ENCODE measurements at regions not wholly inside any gene's neighbourhood (a gene's known extent, or its start where the extent isn't known, plus 50 kb on each side); places are given as distances from the start of the nearest gene placed in this dataset.
"Not testable (repeated sequence)": the region's sequence is repeated elsewhere in the genome, so short reads cannot be mapped to it uniquely, and the experiment has no call there.

DNA sequence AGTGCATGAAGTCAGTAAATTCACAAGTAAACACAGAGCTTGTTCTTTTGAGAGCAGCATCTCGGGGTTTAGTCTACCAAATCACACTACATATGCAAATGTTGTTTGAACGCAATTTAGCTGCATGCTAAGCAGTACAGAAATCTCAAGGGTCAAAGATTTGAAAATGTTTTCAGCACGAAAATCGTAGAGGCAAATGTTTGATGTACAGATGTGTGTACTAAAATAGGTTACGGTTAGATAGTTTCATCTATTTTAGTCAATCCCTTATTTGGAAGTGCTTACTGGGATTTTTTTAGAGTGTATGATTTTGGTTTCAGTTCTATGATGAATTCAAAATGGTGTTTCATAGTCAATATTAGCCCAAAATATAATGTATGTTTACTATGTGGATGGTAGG, 1928.2 kb upstream of the TENM3 start:
- TF ChIP-seq FOXP2 (optimal IDR thresholded peaks at IDR 0.05; ENCODE audit: control extremely low read depth, extremely low read length, insufficient read depth) = no peak
- Histone ChIP-seq H3K9me3 (ENCODE audit: low read depth, low read length) (no peaks in the 10 kb centered on the region), H3K27ac (no peak overlapping the region)

DNA sequence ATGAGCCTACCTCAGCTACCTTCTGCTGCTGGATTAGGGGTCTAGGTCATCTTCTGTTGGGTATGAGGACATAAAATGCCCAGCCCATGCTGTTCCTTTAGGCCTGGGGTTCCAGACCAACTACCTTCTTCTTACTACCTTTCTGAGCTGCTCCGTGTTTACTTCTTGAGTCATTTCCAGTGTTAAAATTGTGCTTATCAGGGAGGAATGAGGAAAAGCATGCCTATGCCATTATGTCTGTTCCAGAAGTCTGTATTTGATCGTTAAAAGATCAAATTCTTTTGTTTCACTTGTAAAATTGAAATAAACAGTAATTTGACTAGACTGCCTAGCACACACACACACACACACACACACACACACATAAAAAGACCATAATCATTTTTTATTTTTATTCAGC, 1912.7 kb upstream of the TENM3 start:
- Histone ChIP-seq H3K27ac (no peak overlapping the region), H3K36me3 (ENCODE audit: insufficient read depth, low read length) (no peaks in the 10 kb centered on the region), H3K4me3 (no peak overlapping the region), H3K9me3 (ENCODE audit: low read depth, low read length) (no peaks in the 10 kb centered on the region), H3K9ac (ENCODE audit: insufficient read length) (no peak overlapping the region)
- TF ChIP-seq EZH2 (IDR thresholded peaks at IDR 0.05) (no peak), POLR2AphosphoS5 (IDR thresholded peaks at IDR 0.05; ENCODE audit: borderline replicate concordance, low read depth, low read length) (no peak)
- no peak for DNase-seq (ENCODE audit: low read depth, low spot score)

More for the DNA sequence above, 1928.2 kb upstream of the TENM3 start:
- H3K36me3 ChIP-seq (ENCODE audit: insufficient read depth, low read length) = no peaks in the 10 kb centered on the region
- DNase-seq (ENCODE audit: low read depth, low spot score) = no peak
- H3K4me3 ChIP-seq = no peak overlapping the region
- H3K9ac ChIP-seq (ENCODE audit: insufficient read length) = no peak overlapping the region

DNA sequence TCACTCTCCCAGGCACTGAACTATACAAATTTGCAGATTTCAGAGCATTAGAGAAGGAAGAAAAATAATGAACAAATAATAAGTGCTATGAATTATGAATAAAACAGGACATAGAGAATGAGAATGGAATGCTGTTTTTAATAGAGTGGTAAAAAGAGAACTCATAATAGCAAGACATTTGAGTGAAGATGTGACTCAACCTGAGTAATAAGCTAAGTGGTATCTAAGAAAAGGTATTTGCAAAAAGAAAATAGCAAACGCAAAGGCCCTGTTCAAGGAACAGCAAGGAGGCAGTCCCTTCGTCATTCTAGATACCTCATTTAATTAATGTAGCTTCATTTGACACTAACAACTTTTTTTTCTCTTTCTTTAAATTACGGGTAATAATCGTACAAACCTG, 1910.0 kb upstream of the TENM3 start:
- Histone ChIP-seq H3K9me3 (ENCODE audit: low read depth, low read length) (no peaks in the 10 kb centered on the region), H3K9ac (ENCODE audit: insufficient read length) (no peak overlapping the region), H3K27ac (no peak overlapping the region), H3K36me3 (ENCODE audit: insufficient read depth, low read length) (no peaks in the 10 kb centered on the region), H3K4me3 (no peak overlapping the region)
- no peak for TF ChIP-seq FOXP2 (optimal IDR thresholded peaks at IDR 0.05; ENCODE audit: control extremely low read depth, extremely low read length, insufficient read depth)
- TF ChIP-seq EZH2 (IDR thresholded peaks at IDR 0.05) = no peak
- no peak for TF ChIP-seq POLR2AphosphoS5 (IDR thresholded peaks at IDR 0.05; ENCODE audit: borderline replicate concordance, low read depth, low read length)
- no peak for DNase-seq (ENCODE audit: low read depth, low spot score)

GRCh38 chr4:180335566-180335965, 1907.6 kb upstream of the TENM3 start:
- no peak for DNase-seq (ENCODE audit: low read depth, low spot score)
- no peak overlapping the region for H3K9ac ChIP-seq (ENCODE audit: insufficient read length)
- TF ChIP-seq EZH2 (IDR thresholded peaks at IDR 0.05) = no peak
- H3K36me3 ChIP-seq (ENCODE audit: insufficient read depth, low read length) = no peaks in the 10 kb centered on the region
- H3K27ac ChIP-seq = no peak overlapping the region
- no peaks in the 10 kb centered on the region for H3K9me3 ChIP-seq (ENCODE audit: low read depth, low read length)
- no peak overlapping the region for H3K4me3 ChIP-seq

DNA sequence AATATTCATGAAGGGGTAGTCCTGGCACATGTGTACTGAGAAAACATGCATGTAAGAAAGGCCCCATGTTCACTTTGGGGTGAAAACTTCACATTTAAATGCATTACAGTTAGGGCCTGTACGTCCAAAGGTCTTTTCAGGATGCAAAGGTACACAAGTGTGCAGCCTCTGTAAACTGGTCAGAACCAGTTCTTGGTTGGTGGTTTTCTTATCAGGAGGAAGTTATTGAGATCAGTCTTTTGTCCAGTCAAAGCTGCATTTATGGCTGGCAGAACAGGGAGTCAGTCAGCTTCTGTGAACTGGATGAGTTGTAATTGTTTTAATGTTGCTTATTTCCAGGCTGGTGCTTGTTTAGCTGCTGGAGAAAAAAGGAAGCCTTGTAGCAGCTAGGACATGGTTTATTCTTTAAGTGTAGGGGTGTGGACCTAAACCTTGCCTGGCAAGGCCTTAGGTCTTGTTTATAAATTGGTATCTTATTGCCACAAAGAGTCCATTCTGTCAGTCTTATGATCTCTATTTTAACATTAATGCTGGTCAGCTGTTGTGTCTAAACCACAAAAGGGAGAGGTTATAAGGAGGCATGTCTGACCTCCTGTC, 1906.6 kb upstream of the TENM3 start:
- Histone ChIP-seq H3K9me3 (ENCODE audit: low read depth, low read length) (no peaks in the 10 kb centered on the region), H3K27ac (no peak overlapping the region), H3K9ac (ENCODE audit: insufficient read length) (no peak overlapping the region), H3K36me3 (ENCODE audit: insufficient read depth, low read length) (no peaks in the 10 kb centered on the region), H3K4me3 (no peak overlapping the region)
- no peak for TF ChIP-seq FOXP2 (optimal IDR thresholded peaks at IDR 0.05; ENCODE audit: control extremely low read depth, extremely low read length, insufficient read depth)
- TF ChIP-seq POLR2AphosphoS5 (IDR thresholded peaks at IDR 0.05; ENCODE audit: borderline replicate concordance, low read depth, low read length) = no peak
- TF ChIP-seq EZH2 (IDR thresholded peaks at IDR 0.05) = no peak
- no peak for DNase-seq (ENCODE audit: low read depth, low spot score)

GRCh38 chr4:180341926-180342325, 1901.3 kb upstream of the TENM3 start:
- H3K36me3 ChIP-seq (ENCODE audit: insufficient read depth, low read length) = no peaks in the 10 kb centered on the region
- H3K9ac ChIP-seq (ENCODE audit: insufficient read length) = no peak overlapping the region
- no peaks in the 10 kb centered on the region for H3K9me3 ChIP-seq (ENCODE audit: low read depth, low read length)
- DNase-seq (ENCODE audit: low read depth, low spot score) = no peak
- H3K4me3 ChIP-seq = no peak overlapping the region
- TF ChIP-seq FOXP2 (optimal IDR thresholded peaks at IDR 0.05; ENCODE audit: control extremely low read depth, extremely low read length, insufficient read depth) = no peak
- H3K27ac ChIP-seq = no peak overlapping the region

GRCh38 chr4:180350901-180351300, 1892.3 kb upstream of the TENM3 start:
- H3K9me3 ChIP-seq (ENCODE audit: low read depth, low read length) = no peaks in the 10 kb centered on the region
- no peak overlapping the region for H3K9ac ChIP-seq (ENCODE audit: insufficient read length)
- no peak overlapping the region for H3K4me3 ChIP-seq
- TF ChIP-seq FOXP2 (optimal IDR thresholded peaks at IDR 0.05; ENCODE audit: control extremely low read depth, extremely low read length, insufficient read depth) (no peak), EZH2 (IDR thresholded peaks at IDR 0.05) (no peak), POLR2AphosphoS5 (IDR thresholded peaks at IDR 0.05; ENCODE audit: borderline replicate concordance, low read depth, low read length) (no peak)
- no peak overlapping the region for H3K27ac ChIP-seq
- no peaks in the 10 kb centered on the region for H3K36me3 ChIP-seq (ENCODE audit: insufficient read depth, low read length)
- DNase-seq (ENCODE audit: low read depth, low spot score) = no peak

DNA sequence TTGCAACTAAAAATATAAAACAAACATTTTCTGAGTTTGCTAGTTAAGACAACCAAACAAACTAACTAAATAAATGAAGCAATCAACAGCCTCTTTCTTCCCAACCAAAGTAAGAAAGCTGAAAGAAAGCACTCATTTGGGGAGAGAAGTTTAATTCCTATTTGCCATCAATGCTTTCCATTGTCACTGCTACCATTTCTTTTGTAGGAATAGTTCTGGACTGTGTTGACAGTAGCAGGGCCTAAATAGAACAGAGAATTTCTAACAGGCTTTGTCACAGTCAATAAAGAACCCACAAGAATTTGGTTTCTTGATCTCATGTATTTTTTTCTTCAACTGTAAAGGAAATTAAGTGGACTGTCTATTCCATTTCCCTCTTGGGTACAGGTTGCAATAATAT, 1886.4 kb upstream of the TENM3 start:
- no peak for TF ChIP-seq EZH2 (IDR thresholded peaks at IDR 0.05)
- no peak for TF ChIP-seq POLR2AphosphoS5 (IDR thresholded peaks at IDR 0.05; ENCODE audit: borderline replicate concordance, low read depth, low read length)
- TF ChIP-seq FOXP2 (optimal IDR thresholded peaks at IDR 0.05; ENCODE audit: control extremely low read depth, extremely low read length, insufficient read depth) = no peak
- H3K4me3 ChIP-seq = no peak overlapping the region
- no peaks in the 10 kb centered on the region for H3K36me3 ChIP-seq (ENCODE audit: insufficient read depth, low read length)
- no peak for DNase-seq (ENCODE audit: low read depth, low spot score)
- H3K9ac ChIP-seq (ENCODE audit: insufficient read length) = no peak overlapping the region
- H3K9me3 ChIP-seq (ENCODE audit: low read depth, low read length) = no peaks in the 10 kb centered on the region
- no peak overlapping the region for H3K27ac ChIP-seq

DNA sequence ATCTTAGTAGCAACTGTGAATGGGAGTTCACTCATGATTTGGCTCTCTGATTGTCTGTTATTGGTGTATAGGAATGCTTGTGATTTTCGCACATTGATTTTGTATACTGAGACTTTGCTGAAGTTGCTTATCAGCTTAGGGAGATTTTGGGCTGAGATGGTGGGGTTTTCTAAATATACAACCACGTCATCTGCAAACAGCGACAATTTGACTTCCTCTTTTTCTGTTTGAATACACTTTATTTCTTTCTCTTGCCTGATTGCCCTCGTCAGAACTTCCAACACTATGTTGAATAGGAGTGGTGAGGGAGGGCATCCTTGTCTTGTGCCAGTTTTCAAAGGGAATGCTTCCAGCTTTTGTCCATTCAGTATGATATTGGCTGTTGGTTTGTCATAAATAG, 1883.1 kb upstream of the TENM3 start:
- H3K27ac ChIP-seq; H3K9me3 ChIP-seq (ENCODE audit: low read depth, low read length); DNase-seq (ENCODE audit: low read depth, low spot score); H3K36me3 ChIP-seq (ENCODE audit: insufficient read depth, low read length); H3K9ac ChIP-seq (ENCODE audit: insufficient read length); H3K4me3 ChIP-seq: not testable (repeated sequence)
